HEK293T (cell line): ENCODE measurements at regions not wholly inside any gene's neighbourhood (a gene's known extent, or its start where the extent isn't known, plus 50 kb on each side); places are given as distances from the start of the nearest gene placed in this dataset.

Experiments used
- ARNT ChIP-seq: fragments of 450-650 bp; IDR thresholded peaks from 2 replicates; pipeline ENCODE4 v1.6.1; 2017; ENCODE audit warnings: mild to moderate bottlenecking
- FOXA1 ChIP-seq: fragments of 450-650 bp; IDR thresholded peaks from 2 replicates; pipeline ENCODE4 v1.6.1; 2016; ENCODE audit warnings: mild to moderate bottlenecking
- FOXM1 ChIP-seq: fragments of 450-650 bp; IDR thresholded peaks from 2 replicates; pipeline ENCODE4 v1.6.1; 2017; ENCODE audit warnings: mild to moderate bottlenecking, borderline replicate concordance
- HDGF ChIP-seq: fragments of 450-650 bp; IDR thresholded peaks from 2 replicates; pipeline ENCODE4 v1.6.1; 2017; ENCODE audit warnings: antibody characterized with exemption, borderline replicate concordance
- SP1 ChIP-seq: fragments of 450-650 bp; IDR thresholded peaks from 2 replicates; pipeline ENCODE4 v1.6.1; 2017
- TARDBP ChIP-seq: fragments of 450-650 bp; IDR thresholded peaks from 2 replicates; pipeline ENCODE4 v1.6.1; 2016

- TF ChIP-seq SP1: no peak
- TF ChIP-seq HDGF: no peak
- TF ChIP-seq TARDBP: no peak
- no peak for TF ChIP-seq FOXM1
- no peak for TF ChIP-seq ARNT
- no peak for TF ChIP-seq FOXA1
These were observed 57.4 kb upstream of the BMAL1 start for GRCh38 chr11:13220148-13220547.
